Thyroid gland (tissue), 4 donors: ENCODE measurements at regions not wholly inside any gene's neighbourhood (a gene's known extent, or its start where the extent isn't known, plus 50 kb on each side); places are given as distances from the start of the nearest gene placed in this dataset.

Source experiments
- CTCF ChIP-seq, 6 experiments: fragments of 200-600 bp in 3 of 6; fragments of 450-650 bp in 3 of 6; sonication (generic) in 3 of 6; IDR thresholded peaks; one replicate each; pipeline ENCODE4 v1.5.1; 2016 to 2019; ENCODE audit warnings: antibody characterized with exemption in 6 of 6, mild to moderate bottlenecking in 2 of 6, inconsistent platforms in 1 of 6, moderate library complexity in 1 of 6
- POLR2A ChIP-seq, 2 donors: fragments of 450-650 bp; IDR thresholded peaks; one replicate each; pipeline ENCODE4 v1.6.1; 2017; ENCODE audit warnings: antibody characterized with exemption in 2 of 2, mild to moderate bottlenecking in 2 of 2, moderate library complexity in 1 of 2

DNA sequence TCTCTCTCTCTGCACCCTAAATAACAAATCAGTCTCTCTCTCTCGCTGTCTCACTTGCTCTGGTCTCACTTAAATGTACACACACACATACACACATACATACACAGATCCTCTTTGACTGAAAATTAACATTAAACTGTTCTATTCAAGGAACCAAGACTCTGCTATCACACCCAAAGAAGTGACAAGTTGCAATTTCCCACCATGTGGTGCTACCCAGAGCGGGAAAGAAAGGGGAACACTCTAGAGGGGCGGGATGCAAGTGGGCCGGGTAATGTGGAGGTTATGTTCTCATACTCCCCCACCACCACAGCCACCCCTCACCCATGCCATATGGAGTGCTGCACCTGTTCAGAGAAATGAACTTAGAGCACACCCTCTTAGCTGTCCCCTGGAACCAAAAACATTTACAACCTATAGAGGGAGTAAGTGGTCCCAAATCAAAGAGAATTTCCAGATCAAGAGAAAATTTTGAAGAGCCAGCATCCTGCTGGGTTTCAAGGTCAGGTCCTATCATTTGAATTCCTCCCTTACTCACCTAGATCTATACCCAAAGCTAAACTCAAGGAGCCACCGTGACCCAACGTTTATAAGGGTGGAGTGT is 319.4 kb downstream of the BRINP2 start:
- TF ChIP-seq CTCF (IDR thresholded peaks at IDR 0.05) (no peak), POLR2A (IDR thresholded peaks at IDR 0.05) (no peak)
